GM21390 (cell line): ENCODE measurements at regions not wholly inside any gene's neighbourhood (a gene's known extent, or its start where the extent isn't known, plus 50 kb on each side); places are given as distances from the start of the nearest gene placed in this dataset.

Experiments used
- ATAC-seq: cut with Tn5 transposase; IDR thresholded peaks from one replicate; pipeline ENCODE4 v1.9.1; 2021; ENCODE audit not compliant: unreplicated experiment

GRCh38 chr11:112776834-112777233 lies 184.4 kb upstream of the NCAM1 start:
- ATAC-seq: no peak

GRCh38 chr11:112777283-112777751 lies 183.9 kb upstream of the NCAM1 start:
- ATAC-seq: no peak

- no peak for ATAC-seq
Measured at GRCh38 chr11:112778091-112778876, 182.9 kb upstream of the NCAM1 start.

- no peak for ATAC-seq
Measured at GRCh38 chr11:112778877-112779266, 182.3 kb upstream of the NCAM1 start.

- ATAC-seq: no peak
Measured at GRCh38 chr11:112780351-112781087, 180.7 kb upstream of the NCAM1 start.

- ATAC-seq: no peak
Measured at GRCh38 chr11:112783945-112784322, 177.3 kb upstream of the NCAM1 start.

GRCh38 chr11:112784323-112785073 lies 176.7 kb upstream of the NCAM1 start:
- ATAC-seq: no peak

- no peak for ATAC-seq
Measured at GRCh38 chr11:112785149-112785548, 176.1 kb upstream of the NCAM1 start.

GRCh38 chr11:112785719-112786118 lies 175.5 kb upstream of the NCAM1 start:
- no peak for ATAC-seq

- ATAC-seq: no peak
Measured at GRCh38 chr11:112786196-112786595, 175.0 kb upstream of the NCAM1 start.

- ATAC-seq: no peak
Measured at GRCh38 chr11:112786886-112787530, 174.2 kb upstream of the NCAM1 start.

- no peak for ATAC-seq
Measured at GRCh38 chr11:112789481-112789880, 171.7 kb upstream of the NCAM1 start.

- no peak for ATAC-seq
Measured at GRCh38 chr11:112790286-112790685, 170.9 kb upstream of the NCAM1 start.

- ATAC-seq: no peak
Measured at GRCh38 chr11:112792070-112792469, 169.2 kb upstream of the NCAM1 start.

GRCh38 chr11:112793416-112793815 lies 167.8 kb upstream of the NCAM1 start:
- no peak for ATAC-seq

- no peak for ATAC-seq
Measured at GRCh38 chr11:112794331-112794846, 166.8 kb upstream of the NCAM1 start.

GRCh38 chr11:112795142-112795815 lies 165.9 kb upstream of the NCAM1 start:
- no peak for ATAC-seq

GRCh38 chr11:112795911-112796649 lies 165.1 kb upstream of the NCAM1 start:
- ATAC-seq: no peak

- no peak for ATAC-seq
Measured at GRCh38 chr11:112797092-112797491, 164.1 kb upstream of the NCAM1 start.
